Activated naive CD4-positive, alpha-beta T cell treated with anti-CD3 and anti-CD28 coated beads, Interleukin-2, amount 50 U/mL, for 72 hours (primary cell): ENCODE measurements at regions not wholly inside any gene's neighbourhood (a gene's known extent, or its start where the extent isn't known, plus 50 kb on each side); places are given as distances from the start of the nearest gene placed in this dataset.

Source experiments
- ATAC-seq, 2 donors: fragments of 150-1000 bp; cut with Tn5 transposase; 2 replicates each; pipeline ENCODE4 v1.10.0; 2021; ENCODE audit warnings: mild to moderate bottlenecking in 2 of 2, moderate library complexity in 2 of 2
- DNase-seq, 2 donors: peaks; one replicate each; pipeline ENCODE4 v3.0.0; 2021 to 2022; ENCODE audit warnings: low spot score in 2 of 2
- H3K27ac Mint-ChIP-seq, 2 donors: one replicate each; pipeline ENCODE4 v1.8.0; 2022; ENCODE audit warnings: mild to moderate bottlenecking in 2 of 2, mixed read lengths in 2 of 2
- H3K36me3 Mint-ChIP-seq, 2 donors: one replicate each; pipeline ENCODE4 v1.8.0; 2022; ENCODE audit warnings: mixed read lengths in 2 of 2
- H3K9me3 Mint-ChIP-seq, 2 donors: one replicate each; pipeline ENCODE4 v1.8.0; 2022; ENCODE audit warnings: mixed read lengths in 2 of 2

DNA sequence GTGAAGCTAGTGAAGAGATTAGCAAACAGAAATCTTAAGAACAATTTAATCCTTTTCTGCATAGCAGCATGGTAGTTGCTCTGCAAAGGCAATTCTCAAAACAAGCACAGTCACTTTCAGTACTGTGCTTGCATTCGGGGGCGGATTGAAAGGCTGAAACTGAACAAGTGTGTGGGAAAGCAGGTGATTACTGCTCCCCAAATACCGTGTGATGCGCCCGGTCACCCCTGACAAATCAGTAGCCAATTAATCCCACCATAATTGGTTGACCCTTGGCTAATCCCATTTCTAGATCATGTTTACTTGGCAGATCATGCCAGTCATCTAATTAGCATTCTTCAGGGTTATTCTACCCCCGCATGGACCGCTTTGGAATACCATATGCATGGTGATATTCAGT is 76.5 kb upstream of the ADRB1 start:
- DNase-seq (no peak), ATAC-seq (peak in 1 of 2 donors; percentile 60)
- Mint-ChIP-seq H3K27ac (no peak overlapping the region), H3K36me3 (peaks cover 22 to 23% of the 10 kb centered on the region in 2 donors), H3K9me3 (peaks cover 14 to 21% of the 10 kb centered on the region in 2 donors)

DNA sequence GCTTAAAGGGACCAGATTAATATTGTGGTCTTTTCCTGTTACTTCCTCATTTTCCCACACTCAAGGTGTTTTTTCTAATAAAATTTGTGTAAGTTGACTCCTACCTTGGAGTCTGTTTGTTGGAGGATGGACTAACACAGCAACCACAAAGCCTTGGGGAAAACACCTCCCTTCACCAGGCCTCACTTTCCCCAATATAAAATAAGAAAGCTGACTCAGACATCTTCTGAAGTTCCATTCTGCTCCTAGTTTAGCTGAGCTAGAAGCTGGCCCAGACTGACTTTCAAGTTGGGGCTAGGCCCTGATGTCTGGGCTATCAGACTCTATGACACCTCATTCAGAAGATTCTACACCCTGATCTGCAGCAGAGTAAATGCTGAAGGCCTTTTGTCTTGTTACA is 73.0 kb upstream of the ADRB1 start:
- DNase-seq (no peak), ATAC-seq (peak; percentile 29 to 41)
- no peak overlapping the region for H3K27ac Mint-ChIP-seq
- peaks cover 12 to 14% of the 10 kb centered on the region in 2 donors for H3K9me3 Mint-ChIP-seq
- peaks cover 13 to 28% of the 10 kb centered on the region in 2 donors for H3K36me3 Mint-ChIP-seq

DNA sequence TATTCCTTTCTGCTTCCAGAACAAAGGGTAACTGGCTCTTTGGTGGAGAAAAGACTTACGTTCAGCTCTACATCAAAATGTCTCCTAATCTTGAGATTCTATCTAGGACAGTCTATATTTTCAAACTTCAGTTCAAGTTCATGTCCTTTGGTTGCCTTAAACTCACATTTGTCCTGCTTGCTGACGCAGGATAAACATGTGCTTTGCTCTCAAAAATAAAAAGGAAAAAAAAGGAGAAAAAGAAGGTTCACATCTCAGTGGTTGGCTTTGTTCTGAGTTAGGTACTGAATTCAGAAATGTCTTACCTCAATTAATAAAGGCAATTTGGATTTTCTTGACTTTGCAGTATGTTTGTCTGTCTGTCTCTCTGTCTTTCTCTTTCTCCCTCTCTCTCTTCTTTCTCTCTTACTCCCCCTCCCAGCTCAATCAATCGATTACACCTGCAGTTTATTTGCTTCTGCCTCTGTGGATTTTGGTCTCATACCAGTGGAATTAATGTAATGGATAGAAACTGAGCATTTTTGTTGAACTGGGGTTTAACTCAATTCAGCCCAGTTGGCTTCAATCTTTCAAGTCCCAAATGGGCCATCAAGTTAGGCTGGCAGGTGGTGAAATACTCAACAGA is 72.2 kb upstream of the ADRB1 start:
- Mint-ChIP-seq H3K36me3 (peaks cover 13 to 28% of the 10 kb centered on the region in 2 donors), H3K9me3 (peaks cover 12 to 14% of the 10 kb centered on the region in 2 donors), H3K27ac (no peak overlapping the region)
- ATAC-seq (no peak), DNase-seq (no peak)

DNA sequence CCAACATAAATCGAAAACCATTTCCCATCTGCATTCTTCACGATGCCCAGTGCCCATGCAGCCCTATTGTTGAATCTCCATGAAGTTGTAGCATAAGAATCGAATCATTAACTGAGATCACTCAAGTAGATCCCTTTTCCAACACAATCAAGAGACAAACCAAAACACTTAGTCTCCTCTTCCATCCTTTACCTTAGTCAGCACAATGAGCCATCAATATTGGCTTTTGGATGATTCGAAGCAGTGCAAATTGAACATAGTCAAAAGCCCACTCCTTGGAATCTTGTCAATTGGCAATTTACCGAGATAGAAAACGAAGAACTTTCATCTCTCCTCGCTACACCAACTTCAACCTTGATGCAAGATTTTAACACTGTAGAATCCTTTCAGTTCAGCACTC is 66.5 kb upstream of the ADRB1 start:
- Mint-ChIP-seq H3K36me3 (peaks cover 0 to 11% of the 10 kb centered on the region in 2 donors), H3K9me3 (no peaks in the 10 kb centered on the region), H3K27ac (no peak overlapping the region)
- DNase-seq: no peak
- ATAC-seq: no peak

DNA sequence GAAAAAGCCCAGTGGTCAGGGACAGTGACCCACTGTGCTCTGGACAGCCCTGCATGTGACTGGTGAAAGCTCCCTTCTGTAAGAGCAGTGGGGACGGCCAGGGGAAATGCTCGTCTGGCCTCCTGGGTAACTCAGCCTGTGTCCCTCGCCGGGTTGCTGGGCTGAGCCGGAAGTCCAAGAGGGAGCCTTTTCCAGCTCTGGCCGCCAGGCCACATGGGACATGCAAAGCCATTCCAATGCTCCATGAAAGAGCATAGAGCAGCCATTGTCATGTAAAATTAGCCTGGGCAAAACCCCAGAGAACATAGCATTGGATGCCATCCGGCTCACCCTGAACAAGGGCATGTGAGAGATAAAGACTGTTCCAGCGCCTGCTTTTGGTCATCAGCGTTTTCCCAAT is 64.9 kb upstream of the ADRB1 start:
- Mint-ChIP-seq H3K9me3 (no peaks in the 10 kb centered on the region), H3K36me3 (peaks cover 0 to 3% of the 10 kb centered on the region in 2 donors), H3K27ac (no peak overlapping the region)
- no peak for ATAC-seq
- no peak for DNase-seq

DNA sequence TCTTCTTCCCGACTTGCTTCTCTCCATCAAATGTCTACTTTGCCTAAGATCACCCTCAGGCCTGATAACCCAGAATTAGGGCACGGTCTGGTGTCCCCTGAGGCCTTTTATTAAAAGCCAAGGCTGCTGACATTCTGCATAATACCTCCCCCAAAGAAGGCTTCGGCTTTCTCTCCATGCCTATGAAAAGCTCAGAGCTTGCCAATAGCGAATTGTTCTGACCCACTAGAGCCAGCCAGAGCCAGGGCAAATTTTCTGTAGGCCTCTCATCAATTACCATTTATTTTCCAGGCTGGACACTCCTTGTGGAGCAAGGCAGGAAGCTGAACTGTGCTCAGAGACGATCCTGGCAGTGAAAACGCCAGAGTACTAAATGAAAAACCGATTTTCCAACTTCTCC is 64.3 kb upstream of the ADRB1 start:
- ATAC-seq (no peak), DNase-seq (no peak)
- no peak overlapping the region for H3K27ac Mint-ChIP-seq
- no peaks in the 10 kb centered on the region for H3K36me3 Mint-ChIP-seq
- no peaks in the 10 kb centered on the region for H3K9me3 Mint-ChIP-seq

DNA sequence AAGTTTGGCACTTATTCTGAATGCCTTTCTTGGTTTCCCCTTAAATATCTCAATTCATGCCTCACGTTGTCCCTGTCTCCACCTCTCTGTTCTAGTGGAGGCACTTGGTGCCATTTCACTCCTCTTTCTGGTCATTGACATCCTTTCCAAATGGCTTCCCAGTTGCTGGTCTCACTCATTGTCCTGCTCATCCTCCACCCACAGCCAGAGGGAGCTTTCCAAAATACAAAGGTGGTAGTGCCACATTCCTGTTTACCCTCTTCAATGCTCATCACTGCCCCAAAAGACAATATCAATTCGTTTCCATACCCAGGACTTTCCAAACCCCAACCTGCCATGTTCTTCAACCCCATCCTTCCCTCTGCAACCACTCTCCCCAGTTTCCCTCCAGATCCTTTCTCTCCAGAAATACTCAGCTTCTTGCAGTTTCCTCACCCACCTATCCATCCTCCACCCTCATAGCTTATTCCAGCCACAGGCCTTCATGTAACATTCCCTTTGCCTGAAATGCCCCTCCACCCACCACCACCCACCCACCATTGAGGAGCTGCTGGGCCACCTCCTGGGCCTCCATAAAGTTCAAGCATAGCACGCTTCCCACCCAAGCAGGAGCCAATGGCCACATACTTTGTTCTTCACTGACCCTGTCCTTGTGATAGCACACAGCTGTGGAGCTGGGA is 63.1 kb upstream of the ADRB1 start:
- peak overlapping the region in 1 of 2 donors; percentile 29 for H3K27ac Mint-ChIP-seq
- no peaks in the 10 kb centered on the region for H3K9me3 Mint-ChIP-seq
- DNase-seq (no peak), ATAC-seq (no peak)
- no peaks in the 10 kb centered on the region for H3K36me3 Mint-ChIP-seq

DNA sequence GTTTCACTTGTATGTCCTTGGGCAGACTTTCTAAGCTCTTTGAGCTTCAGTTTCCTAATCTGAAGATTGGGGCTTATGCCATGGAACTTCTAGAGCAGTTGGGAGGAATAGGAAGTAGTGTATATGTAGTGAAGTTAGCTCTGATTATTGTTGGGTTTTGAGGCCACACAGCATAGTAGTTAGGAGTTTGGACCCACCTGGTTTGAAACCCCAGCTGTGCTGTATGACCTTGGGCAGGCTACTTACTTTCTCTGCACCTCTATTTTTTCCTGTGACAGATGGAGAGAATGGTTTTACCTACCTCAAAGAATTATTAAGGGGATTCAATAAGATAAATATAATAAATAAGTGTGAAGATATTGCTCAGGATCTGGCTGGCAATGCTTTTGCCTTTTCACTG is 61.4 kb upstream of the ADRB1 start:
- Mint-ChIP-seq H3K9me3 (peaks cover 6 to 9% of the 10 kb centered on the region in 2 donors), H3K27ac (no peak overlapping the region)
- ATAC-seq: no peak

DNA sequence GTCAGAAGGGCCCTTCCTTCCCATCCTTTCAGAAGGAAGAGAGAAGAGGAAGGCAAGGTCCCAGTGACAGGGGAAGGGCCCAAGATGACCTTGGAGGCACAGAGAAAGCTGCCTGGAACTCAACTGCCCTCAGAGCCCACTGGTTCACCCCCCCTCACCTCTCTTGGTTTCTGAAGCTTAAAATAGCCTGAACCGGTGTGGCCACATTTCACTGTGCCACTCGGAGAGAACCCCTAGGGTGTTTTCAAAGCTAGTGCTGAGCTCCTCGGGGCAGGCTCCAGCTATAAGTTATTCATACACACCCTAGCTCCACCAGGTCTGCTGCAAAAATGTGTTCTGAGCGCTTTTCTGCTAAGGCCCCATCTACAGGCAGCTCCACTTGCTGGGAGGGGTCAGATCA is 60.9 kb upstream of the ADRB1 start:
- DNase-seq (no peak), ATAC-seq (no peak)
- Mint-ChIP-seq H3K36me3 (peaks cover 10 to 11% of the 10 kb centered on the region in 2 donors), H3K9me3 (peaks cover 9 to 13% of the 10 kb centered on the region in 2 donors), H3K27ac (no peak overlapping the region)

More for the DNA sequence above, 61.4 kb upstream of the ADRB1 start:
- DNase-seq: no peak
- peaks cover 6 to 7% of the 10 kb centered on the region in 2 donors for H3K36me3 Mint-ChIP-seq

DNA sequence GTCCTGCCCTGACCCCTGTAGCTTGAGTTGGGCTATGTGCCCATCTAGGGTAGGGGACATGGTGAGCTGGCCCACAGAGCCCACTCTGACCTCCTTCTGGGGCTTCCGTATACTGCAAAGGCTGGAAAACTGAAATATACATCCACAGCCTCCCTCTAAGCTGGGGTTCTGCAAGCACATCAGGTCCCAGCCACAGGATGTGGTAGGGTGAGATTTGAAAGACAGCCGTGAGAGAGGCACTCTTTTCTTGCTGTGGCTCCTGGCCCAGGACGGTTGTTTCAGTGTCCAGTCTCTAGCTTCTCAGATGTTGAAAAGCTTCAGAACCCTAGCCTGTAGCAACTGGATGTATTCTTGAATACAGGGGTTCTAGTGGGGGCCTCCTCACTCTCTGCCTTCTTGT is 60.1 kb upstream of the ADRB1 start:
- DNase-seq (no peak), ATAC-seq (no peak)
- no peak overlapping the region for H3K27ac Mint-ChIP-seq
- H3K36me3 Mint-ChIP-seq: peaks cover 16 to 17% of the 10 kb centered on the region in 2 donors
- H3K9me3 Mint-ChIP-seq: peaks cover 14 to 18% of the 10 kb centered on the region in 2 donors

DNA sequence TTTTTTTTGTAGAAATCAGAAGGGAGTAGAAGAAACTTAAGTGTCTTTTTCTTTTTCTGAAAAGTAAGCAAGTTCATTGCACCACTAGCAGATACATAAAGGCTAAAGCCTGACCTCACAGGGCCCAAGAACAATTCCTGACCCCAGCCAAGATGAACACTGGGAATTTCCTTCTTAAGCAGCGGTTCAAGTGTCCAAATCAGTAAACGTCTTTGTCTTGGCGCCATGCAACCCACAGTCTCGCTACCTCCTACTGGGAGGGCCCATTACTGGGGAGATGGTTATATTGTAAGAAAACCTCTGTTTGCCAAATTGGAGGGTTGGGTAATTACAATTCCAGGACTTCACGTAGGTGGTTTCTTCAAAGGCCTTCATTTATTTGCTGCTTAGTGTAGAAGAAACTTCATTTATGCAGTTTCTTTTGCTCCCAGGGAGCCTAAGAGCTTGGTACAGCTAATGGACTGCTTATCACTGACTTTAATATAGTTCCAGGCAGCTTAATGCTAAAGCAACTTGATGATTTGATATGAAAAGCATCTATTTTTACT is 58.3 kb upstream of the ADRB1 start:
- no peak for ATAC-seq
- DNase-seq: no peak
- Mint-ChIP-seq H3K9me3 (peaks cover 14 to 18% of the 10 kb centered on the region in 2 donors), H3K36me3 (peaks cover 16 to 17% of the 10 kb centered on the region in 2 donors), H3K27ac (no peak overlapping the region)

DNA sequence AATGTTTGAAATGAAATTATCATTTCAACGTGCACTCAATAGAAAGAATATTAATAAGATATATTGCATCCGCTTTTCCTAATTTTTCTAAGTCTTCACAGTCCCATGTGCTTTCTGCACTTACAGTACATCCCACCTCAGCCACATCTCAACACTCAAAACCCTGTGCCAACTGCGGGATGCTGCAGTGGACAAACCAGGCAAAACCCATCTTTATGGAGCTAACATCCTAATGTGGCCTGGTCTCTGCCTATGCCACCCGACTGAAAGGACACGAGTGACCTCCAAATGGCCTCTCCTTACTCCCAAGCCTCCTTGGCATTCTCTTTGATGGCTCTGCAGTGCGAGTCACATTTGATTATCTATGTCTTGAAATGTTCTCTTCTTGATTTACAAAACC is 57.4 kb upstream of the ADRB1 start:
- DNase-seq (no peak), ATAC-seq (no peak)
- Mint-ChIP-seq H3K9me3 (peaks cover 14 to 18% of the 10 kb centered on the region in 2 donors), H3K27ac (no peak overlapping the region), H3K36me3 (peaks cover 16 to 17% of the 10 kb centered on the region in 2 donors)

DNA sequence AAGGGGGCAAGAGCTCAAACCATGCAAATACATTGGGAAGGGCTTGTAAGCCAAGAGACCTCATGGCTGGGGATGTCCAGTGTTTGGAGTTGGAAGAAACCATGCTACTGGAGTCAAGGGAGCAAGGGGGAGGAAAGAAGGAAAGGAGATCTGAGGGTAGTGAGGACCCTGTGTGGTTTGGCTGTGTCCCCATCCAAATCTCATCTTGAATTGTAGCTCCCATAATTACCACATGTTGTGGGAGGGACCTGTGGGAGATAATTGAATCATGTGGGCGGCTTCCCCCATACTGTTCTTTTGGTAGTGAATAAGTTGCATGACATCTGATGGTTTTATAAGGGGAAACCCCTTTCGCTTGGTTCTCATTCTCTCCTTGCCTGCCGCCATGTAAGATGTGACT is 56.5 kb upstream of the ADRB1 start:
- Mint-ChIP-seq H3K9me3 (peaks cover 14 to 18% of the 10 kb centered on the region in 2 donors), H3K36me3 (peaks cover 16 to 17% of the 10 kb centered on the region in 2 donors), H3K27ac (no peak overlapping the region)
- ATAC-seq: peak in 1 of 2 donors; percentile 36
- DNase-seq: no peak

DNA sequence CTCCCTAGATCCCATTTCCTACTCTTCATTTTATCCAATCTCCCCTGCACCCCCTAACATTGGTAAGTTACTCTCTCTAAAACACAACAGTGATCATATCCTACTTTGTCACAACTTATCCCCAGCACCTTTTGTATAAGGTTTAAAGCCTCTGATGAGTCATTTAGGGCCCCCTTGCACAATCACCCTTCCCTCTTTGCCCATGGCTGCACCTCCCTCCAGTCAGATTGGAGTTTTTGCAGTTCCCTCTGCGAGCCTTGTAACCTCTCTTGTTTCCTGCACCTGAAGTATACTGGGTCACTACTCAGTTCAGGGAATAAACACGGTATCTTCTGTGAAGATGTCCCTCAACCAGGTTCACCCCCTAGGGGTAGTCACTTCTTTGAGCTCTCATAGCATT is 55.9 kb upstream of the ADRB1 start:
- H3K27ac Mint-ChIP-seq: no peak overlapping the region
- peak in 1 of 2 donors; percentile 23 for ATAC-seq
- DNase-seq: no peak
- H3K36me3 Mint-ChIP-seq: peaks cover 16 to 17% of the 10 kb centered on the region in 2 donors
- H3K9me3 Mint-ChIP-seq: peaks cover 14 to 18% of the 10 kb centered on the region in 2 donors

DNA sequence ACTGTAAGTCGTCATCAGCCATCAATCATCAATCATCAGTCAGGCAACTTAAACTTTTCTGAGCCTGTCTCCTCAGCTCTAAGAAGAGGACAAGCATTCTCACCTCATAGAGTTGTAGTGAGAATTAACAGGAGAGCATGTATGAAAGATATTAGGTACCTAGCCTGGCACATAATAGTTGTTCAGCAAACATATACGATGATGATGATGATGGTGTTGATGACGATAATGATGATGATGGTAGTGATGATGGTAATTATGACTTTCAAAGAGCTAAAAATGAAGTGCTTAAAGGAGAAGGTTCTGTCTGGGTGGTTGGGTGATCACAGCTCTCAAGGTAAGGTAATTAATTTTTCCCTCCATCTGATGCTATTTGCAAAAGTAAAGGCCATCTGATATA is 55.1 kb upstream of the ADRB1 start:
- Mint-ChIP-seq H3K36me3 (peaks cover 16 to 17% of the 10 kb centered on the region in 2 donors), H3K27ac (no peak overlapping the region), H3K9me3 (peaks cover 14 to 18% of the 10 kb centered on the region in 2 donors)
- DNase-seq (no peak), ATAC-seq (no peak)

DNA sequence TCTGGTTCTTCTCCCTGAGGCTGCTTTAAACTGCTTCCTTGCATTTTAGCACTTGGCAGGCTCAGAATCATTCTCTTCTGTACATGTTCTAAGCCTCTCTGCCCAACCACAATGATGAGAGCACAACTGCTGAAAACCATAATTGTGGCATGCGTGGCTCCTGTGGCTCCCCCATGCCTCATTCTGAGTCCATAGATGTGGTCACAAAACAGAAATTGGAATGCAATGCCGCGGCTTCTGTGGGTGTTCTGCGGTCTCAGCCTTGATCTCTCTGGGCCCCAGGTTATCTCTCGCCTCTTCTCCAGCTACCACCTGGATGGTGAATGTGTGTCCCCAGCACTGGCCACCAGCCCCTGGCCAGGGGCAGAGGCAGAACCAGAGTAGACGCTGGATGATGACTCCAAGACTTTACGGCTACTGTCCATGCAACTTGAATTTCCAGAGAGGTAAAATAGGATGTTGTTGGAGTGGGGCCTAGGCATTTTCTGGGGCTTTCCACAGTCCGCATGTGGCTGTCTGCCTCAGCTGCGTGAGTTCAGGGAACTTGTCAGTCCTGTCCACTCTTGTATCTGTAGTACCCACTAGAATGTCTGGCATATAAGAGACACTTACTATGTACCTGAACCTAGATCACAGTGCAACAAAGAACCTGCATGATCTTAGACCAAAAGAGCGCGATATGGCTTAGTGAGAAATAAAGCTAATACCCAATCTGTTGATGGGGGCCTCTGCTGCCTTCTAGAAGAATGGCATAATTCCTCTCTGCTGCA is 52.4 kb upstream of the ADRB1 start:
- ATAC-seq: peak; percentile 22 to 86
- peak; percentile 6 to 74 for DNase-seq
- H3K36me3 Mint-ChIP-seq: peaks cover 16 to 17% of the 10 kb centered on the region in 2 donors
- H3K27ac Mint-ChIP-seq: no peak overlapping the region
- peaks cover 14 to 18% of the 10 kb centered on the region in 2 donors for H3K9me3 Mint-ChIP-seq

DNA sequence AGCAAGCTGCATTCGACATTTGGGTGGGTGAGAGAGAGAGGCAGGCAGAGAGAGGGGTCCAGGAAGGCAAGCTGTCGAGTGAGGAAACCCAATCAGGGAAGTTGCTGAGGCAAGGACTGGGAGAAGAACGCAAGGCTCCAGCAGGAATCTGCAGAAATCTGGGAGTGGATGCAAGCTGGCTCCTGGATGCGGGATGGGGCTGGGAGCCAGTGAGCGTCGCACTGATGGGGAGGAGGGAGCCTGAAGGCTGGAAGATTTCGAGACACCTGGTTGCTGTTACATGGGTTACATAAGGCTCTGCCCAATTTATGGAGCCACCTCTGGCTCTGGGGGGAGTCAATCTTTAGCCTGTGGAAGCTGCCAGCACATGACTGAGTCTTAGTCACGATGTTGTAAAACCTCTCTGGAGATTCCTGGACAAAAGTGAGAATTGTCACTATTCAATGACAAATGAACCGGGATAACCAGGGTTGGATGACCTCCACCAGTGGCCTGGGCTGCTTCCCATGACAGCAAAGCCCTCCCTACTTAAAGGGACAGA is 51.1 kb upstream of the ADRB1 start:
- no peak overlapping the region for H3K27ac Mint-ChIP-seq
- ATAC-seq (no peak), DNase-seq (no peak)
- H3K9me3 Mint-ChIP-seq: peaks cover 7 to 8% of the 10 kb centered on the region in 2 donors
- H3K36me3 Mint-ChIP-seq: peaks cover 7 to 9% of the 10 kb centered on the region in 2 donors
